ENCODE measurements at regions not wholly inside any gene's neighbourhood (a gene's known extent, or its start where the extent isn't known, plus 50 kb on each side); places are given as distances from the start of the nearest gene placed in this dataset.

DNA sequence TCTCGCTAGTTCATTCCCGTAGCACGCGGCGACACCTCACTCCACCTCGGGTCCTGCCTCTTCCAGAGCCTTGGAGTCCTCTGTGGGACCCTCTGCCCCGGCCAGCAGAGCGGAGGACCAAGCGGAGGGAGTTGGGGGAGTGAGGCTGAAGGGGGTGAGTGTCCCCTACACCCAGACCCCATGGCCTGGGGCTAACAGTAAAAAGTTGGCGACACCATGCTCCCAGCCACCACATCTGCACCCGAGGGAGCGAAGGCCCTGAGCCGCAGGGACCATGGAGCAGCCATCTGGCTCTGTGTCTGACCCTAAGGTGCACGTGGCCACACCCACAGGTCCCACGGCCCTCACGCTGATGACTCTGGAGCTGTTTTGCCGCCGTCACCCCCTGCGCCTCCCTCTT is 293.8 kb downstream of the BRD1 start:
- H3K79me2 ChIP-seq (ENCODE audit: low read length) = peaks cover 19% of the 10 kb centered on the region
- no peak overlapping the region for H3K4me3 ChIP-seq (ENCODE audit: low read length)
- H4K20me1 ChIP-seq (ENCODE audit: insufficient read depth, low read depth, low read length) = no peaks in the 10 kb centered on the region; the same call in 1 of the 2 replicates
- H2AFZ ChIP-seq (ENCODE audit: low read length) = no peak overlapping the region
- peak overlapping the region; percentile 97 for H3K27ac ChIP-seq (ENCODE audit: low read length)
- H3K27me3 ChIP-seq (ENCODE audit: low read length) = no peaks in the 10 kb centered on the region
- no peaks in the 10 kb centered on the region for H3K9me3 ChIP-seq (ENCODE audit: low read length)
- peak overlapping the region; percentile 25 for H3K4me2 ChIP-seq (ENCODE audit: low read depth, low read length, poor library complexity, severe bottlenecking)
- H3K4me1 ChIP-seq (ENCODE audit: low read length) = peaks cover 75% of the 10 kb centered on the region
- no peaks in the 10 kb centered on the region for H3K36me3 ChIP-seq (ENCODE audit: insufficient read depth, low read length)
- DNase-seq = no peak
- H3K9ac ChIP-seq (ENCODE audit: low read length) = peak overlapping the region; percentile 53
- no peaks in the 10 kb centered on the region for H3K9me2 ChIP-seq (replicated peaks; ENCODE audit: insufficient read depth, low read length)

DNA sequence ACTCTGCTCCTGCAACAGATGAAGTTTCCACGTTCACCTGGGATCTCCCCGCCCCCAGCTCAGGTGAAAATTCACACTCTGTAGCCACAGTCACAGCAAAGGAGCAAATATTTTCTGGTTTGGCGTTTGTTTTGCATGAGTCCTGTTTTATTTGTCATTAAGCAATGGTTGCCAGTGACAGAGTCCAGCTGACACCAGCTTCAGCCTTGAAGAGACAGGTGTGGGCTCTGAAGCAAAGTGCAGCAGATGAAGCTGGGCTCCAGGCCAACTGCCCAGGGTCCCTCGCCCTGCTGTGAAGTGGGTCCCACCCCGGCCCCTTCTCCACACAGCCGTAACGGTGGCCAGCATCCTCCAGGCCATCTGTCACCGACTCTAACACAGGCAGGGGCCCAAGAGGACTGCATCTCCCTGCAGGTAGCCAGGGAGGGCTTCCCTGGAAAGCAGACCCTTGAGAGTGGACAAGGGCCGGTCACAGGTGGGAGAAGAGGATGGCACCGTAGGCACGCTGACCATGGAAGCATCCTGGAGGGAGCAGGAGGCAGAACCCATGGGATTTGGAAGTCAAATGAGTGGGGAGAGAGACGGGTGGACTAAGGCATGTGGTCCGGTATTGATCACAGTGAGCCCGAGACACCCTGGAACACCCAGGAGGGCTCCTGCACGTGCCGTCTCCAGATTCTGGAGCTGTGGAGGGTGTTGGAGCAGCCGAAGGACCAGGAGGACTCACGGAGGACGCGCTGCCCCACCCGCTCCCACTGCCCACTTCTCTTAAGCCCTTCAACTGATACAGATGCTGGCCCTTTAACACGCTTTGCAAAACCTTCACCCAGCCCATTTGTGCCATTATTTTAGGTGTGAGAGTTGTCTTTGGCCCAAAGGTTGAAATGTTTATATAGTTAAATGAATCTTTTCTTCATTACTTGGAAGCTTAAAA is 294.5 kb downstream of the BRD1 start:
- peak overlapping the region; percentile 97 for H3K27ac ChIP-seq (ENCODE audit: low read length)
- peak overlapping the region; percentile 34; the same call in 1 of the 2 replicates for H3K9ac ChIP-seq (ENCODE audit: low read length)
- H3K9me3 ChIP-seq (ENCODE audit: low read length) = no peaks in the 10 kb centered on the region
- H3K79me2 ChIP-seq (ENCODE audit: low read length) = peaks cover 14% of the 10 kb centered on the region
- H4K20me1 ChIP-seq (ENCODE audit: insufficient read depth, low read depth, low read length) = no peaks in the 10 kb centered on the region; the same call in 1 of the 2 replicates
- no peak overlapping the region for H3K4me3 ChIP-seq (ENCODE audit: low read length)
- no peaks in the 10 kb centered on the region for H3K9me2 ChIP-seq (replicated peaks; ENCODE audit: insufficient read depth, low read length)
- peaks cover 73% of the 10 kb centered on the region for H3K4me1 ChIP-seq (ENCODE audit: low read length)
- H3K4me2 ChIP-seq (ENCODE audit: low read depth, low read length, poor library complexity, severe bottlenecking) = peak overlapping the region; percentile 13
- no peaks in the 10 kb centered on the region for H3K27me3 ChIP-seq (ENCODE audit: low read length)
- H2AFZ ChIP-seq (ENCODE audit: low read length) = no peak overlapping the region
- no peaks in the 10 kb centered on the region for H3K36me3 ChIP-seq (ENCODE audit: insufficient read depth, low read length)
- DNase-seq = no peak

DNA sequence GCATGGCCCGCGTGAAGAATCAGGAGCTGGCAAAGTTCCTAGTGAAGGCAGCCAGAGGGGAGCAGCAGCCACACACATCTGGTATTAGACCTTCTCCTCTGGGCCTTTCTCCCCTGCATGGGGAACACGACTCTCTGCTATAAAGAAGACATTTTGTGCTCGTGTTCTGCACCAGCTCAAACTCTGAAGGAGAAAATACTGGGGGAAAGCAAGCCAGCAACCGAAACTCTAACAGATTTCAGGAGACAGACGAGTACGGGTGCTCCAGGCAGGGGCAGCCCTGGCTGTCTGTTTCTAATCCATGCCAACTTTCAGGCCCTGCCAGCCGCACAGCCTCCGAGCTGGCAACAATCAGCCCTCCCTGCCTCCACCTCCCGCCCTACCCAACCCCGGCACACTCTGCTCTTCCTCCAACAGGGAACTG is 296.3 kb downstream of the BRD1 start:
- H3K27me3 ChIP-seq (ENCODE audit: low read length) = no peaks in the 10 kb centered on the region
- H2AFZ ChIP-seq (ENCODE audit: low read length) = no peak overlapping the region
- peaks cover 74% of the 10 kb centered on the region for H3K4me1 ChIP-seq (ENCODE audit: low read length)
- no peaks in the 10 kb centered on the region; the same call in 1 of the 2 replicates for H4K20me1 ChIP-seq (ENCODE audit: insufficient read depth, low read depth, low read length)
- DNase-seq = no peak
- H3K9me3 ChIP-seq (ENCODE audit: low read length) = no peaks in the 10 kb centered on the region
- H3K27ac ChIP-seq (ENCODE audit: low read length) = peak overlapping the region; percentile 97; the same call in 1 of the 2 replicates
- H3K4me3 ChIP-seq (ENCODE audit: low read length) = no peak overlapping the region
- no peak overlapping the region for H3K4me2 ChIP-seq (ENCODE audit: low read depth, low read length, poor library complexity, severe bottlenecking)
- H3K36me3 ChIP-seq (ENCODE audit: insufficient read depth, low read length) = no peaks in the 10 kb centered on the region
- no peak overlapping the region for H3K9ac ChIP-seq (ENCODE audit: low read length)
- H3K9me2 ChIP-seq (replicated peaks; ENCODE audit: insufficient read depth, low read length) = no peaks in the 10 kb centered on the region
- H3K79me2 ChIP-seq (ENCODE audit: low read length) = peaks cover 10% of the 10 kb centered on the region

DNA sequence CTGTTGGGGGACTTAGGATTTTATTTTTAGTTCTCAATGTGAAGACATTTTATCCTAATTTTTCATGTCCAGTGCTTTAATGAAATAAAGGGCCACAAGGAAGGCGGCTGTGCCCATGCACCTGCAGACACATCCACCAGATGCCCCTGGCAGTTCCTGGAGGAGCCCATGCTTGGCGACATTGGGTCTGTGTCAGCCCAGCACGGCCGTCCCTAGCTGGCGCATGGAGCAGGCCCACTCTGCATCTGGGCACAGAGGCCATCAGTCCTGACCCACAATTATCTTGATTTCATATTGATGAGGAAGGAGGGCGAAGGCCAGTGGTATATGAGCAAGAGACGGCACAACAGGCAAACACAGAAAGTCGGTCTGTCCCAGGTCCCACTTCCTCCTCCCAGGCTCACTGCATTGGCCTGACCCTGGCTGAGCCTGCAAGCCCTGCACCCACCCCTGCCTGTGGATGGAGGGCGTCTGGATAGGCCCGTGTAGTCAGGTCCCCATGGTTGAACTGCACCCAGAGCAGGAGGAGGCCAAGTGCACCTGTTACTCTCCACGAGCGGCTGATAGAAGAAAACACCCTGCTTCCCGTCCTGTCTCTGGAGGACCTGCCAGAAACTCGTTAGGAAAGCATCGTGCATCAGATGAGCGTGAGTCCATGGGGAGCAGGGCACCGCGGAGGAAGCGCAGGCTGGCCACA is 296.9 kb downstream of the BRD1 start:
- no peak overlapping the region for H3K4me3 ChIP-seq (ENCODE audit: low read length)
- H4K20me1 ChIP-seq (ENCODE audit: insufficient read depth, low read depth, low read length) = no peaks in the 10 kb centered on the region; the same call in 1 of the 2 replicates
- no peak overlapping the region for H3K4me2 ChIP-seq (ENCODE audit: low read depth, low read length, poor library complexity, severe bottlenecking)
- H3K79me2 ChIP-seq (ENCODE audit: low read length) = peaks cover 13% of the 10 kb centered on the region
- no peaks in the 10 kb centered on the region for H3K36me3 ChIP-seq (ENCODE audit: insufficient read depth, low read length)
- H3K4me1 ChIP-seq (ENCODE audit: low read length) = peaks cover 74% of the 10 kb centered on the region
- H3K9me3 ChIP-seq (ENCODE audit: low read length) = no peaks in the 10 kb centered on the region
- H3K27me3 ChIP-seq (ENCODE audit: low read length) = no peaks in the 10 kb centered on the region
- H2AFZ ChIP-seq (ENCODE audit: low read length) = no peak overlapping the region
- H3K9me2 ChIP-seq (replicated peaks; ENCODE audit: insufficient read depth, low read length) = no peaks in the 10 kb centered on the region
- no peak overlapping the region for H3K9ac ChIP-seq (ENCODE audit: low read length)
- DNase-seq = no peak
- H3K27ac ChIP-seq (ENCODE audit: low read length) = peak overlapping the region; percentile 68

DNA sequence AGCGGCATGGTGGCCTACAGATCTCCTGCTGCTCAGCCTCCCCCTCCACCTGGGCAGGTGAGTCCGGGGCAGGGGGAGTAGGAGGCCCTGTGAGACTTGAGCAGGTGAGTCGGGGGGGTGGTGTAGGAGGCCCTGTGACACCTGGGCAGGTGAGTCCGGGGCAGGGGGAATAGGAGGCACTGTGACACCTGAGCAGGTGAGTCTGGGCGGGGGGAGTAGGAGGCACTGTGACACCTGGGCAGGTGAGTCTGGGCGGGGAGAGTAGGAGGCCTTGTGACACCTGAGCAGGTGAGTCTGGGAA is 299.3 kb downstream of the BRD1 start:
- H4K20me1 ChIP-seq (ENCODE audit: insufficient read depth, low read depth, low read length) = no peaks in the 10 kb centered on the region; the same call in 1 of the 2 replicates

GRCh38 chr22:49527611-49528419 is 299.9 kb downstream of the BRD1 start:
- Histone ChIP-seq H3K4me1 (ENCODE audit: low read length) (peaks cover 74% of the 10 kb centered on the region), H3K27me3 (ENCODE audit: low read length) (no peaks in the 10 kb centered on the region), H3K9ac (ENCODE audit: low read length) (0 out of 2 replicates have a peak overlapping the region, but pooled peaks have one; percentile 19), H2AFZ (ENCODE audit: low read length) (no peak overlapping the region), H3K9me3 (ENCODE audit: low read length) (no peaks in the 10 kb centered on the region), H3K4me2 (ENCODE audit: low read depth, low read length, poor library complexity, severe bottlenecking) (peak overlapping the region; percentile 57), H3K9me2 (replicated peaks; ENCODE audit: insufficient read depth, low read length) (no peaks in the 10 kb centered on the region), H3K4me3 (ENCODE audit: low read length) (no peak overlapping the region), H3K79me2 (ENCODE audit: low read length) (peaks cover 15% of the 10 kb centered on the region), H3K27ac (ENCODE audit: low read length) (peak overlapping the region; percentile 89), H4K20me1 (ENCODE audit: insufficient read depth, low read depth, low read length) (no peaks in the 10 kb centered on the region; the same call in 1 of the 2 replicates), H3K36me3 (ENCODE audit: insufficient read depth, low read length) (no peaks in the 10 kb centered on the region)
- no peak for DNase-seq

More for the DNA sequence above, 299.3 kb downstream of the BRD1 start:
- no peaks in the 10 kb centered on the region for H3K9me2 ChIP-seq (replicated peaks; ENCODE audit: insufficient read depth, low read length)
- H3K9me3 ChIP-seq (ENCODE audit: low read length) = no peaks in the 10 kb centered on the region
- peaks cover 74% of the 10 kb centered on the region for H3K4me1 ChIP-seq (ENCODE audit: low read length)
- no peak for DNase-seq
- H3K27ac ChIP-seq (ENCODE audit: low read length) = peak overlapping the region; percentile 89; the same call in 1 of the 2 replicates
- H3K79me2 ChIP-seq (ENCODE audit: low read length) = peaks cover 15% of the 10 kb centered on the region
- no peak overlapping the region for H3K4me3 ChIP-seq (ENCODE audit: low read length)
- no peaks in the 10 kb centered on the region for H3K36me3 ChIP-seq (ENCODE audit: insufficient read depth, low read length)
- no peak overlapping the region for H3K4me2 ChIP-seq (ENCODE audit: low read depth, low read length, poor library complexity, severe bottlenecking)
- no peak overlapping the region for H3K9ac ChIP-seq (ENCODE audit: low read length)
- H2AFZ ChIP-seq (ENCODE audit: low read length) = no peak overlapping the region
- H3K27me3 ChIP-seq (ENCODE audit: low read length) = no peaks in the 10 kb centered on the region

DNA sequence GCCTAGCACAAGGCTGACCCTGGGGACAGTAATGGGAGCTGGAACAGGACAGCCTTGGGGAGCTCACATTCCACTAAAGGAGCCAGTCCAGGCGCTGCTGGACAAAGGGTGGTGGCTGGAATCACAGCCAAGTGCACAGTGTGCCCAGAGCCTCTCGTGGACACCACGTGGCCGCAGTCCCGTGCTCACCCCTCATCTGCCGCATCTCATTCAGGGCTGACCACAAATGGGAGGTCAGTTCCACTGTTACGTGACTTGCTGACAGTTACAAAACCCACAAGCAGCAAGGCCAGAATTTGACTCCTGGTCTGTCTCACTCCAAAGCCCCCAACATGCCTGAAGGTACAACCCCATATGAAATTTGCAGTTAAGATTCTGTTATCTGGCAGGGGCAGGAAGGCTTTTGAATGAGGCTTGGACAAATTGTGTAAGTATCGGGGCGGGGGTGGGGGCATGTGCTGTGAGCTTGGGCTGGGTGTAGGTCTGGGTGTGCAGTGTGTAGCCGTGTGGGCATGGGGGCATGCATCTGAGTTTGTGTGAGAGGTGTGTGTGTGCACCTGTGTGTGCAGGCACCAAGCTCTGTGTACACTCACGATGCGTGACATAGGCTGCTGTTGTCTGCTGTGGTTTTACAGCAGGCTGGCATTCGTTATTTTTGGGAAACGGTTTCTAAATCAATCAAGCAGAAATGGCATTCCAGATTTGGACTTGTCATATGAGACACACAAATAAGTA is 301.7 kb downstream of the BRD1 start:
- Histone ChIP-seq H2AFZ (ENCODE audit: low read length) (no peak overlapping the region), H3K36me3 (ENCODE audit: insufficient read depth, low read length) (no peaks in the 10 kb centered on the region), H3K27me3 (ENCODE audit: low read length) (no peaks in the 10 kb centered on the region), H3K9me2 (replicated peaks; ENCODE audit: insufficient read depth, low read length) (no peaks in the 10 kb centered on the region), H4K20me1 (ENCODE audit: insufficient read depth, low read depth, low read length) (no peaks in the 10 kb centered on the region; the same call in 1 of the 2 replicates), H3K27ac (ENCODE audit: low read length) (peak overlapping the region; percentile 89), H3K4me3 (ENCODE audit: low read length) (peak overlapping the region; percentile 14; the same call in 1 of the 2 replicates), H3K79me2 (ENCODE audit: low read length) (peaks cover 15% of the 10 kb centered on the region), H3K4me1 (ENCODE audit: low read length) (peaks cover 79% of the 10 kb centered on the region), H3K9ac (ENCODE audit: low read length) (peak overlapping the region; percentile 58), H3K4me2 (ENCODE audit: low read depth, low read length, poor library complexity, severe bottlenecking) (peak overlapping the region; percentile 57), H3K9me3 (ENCODE audit: low read length) (no peaks in the 10 kb centered on the region)
- DNase-seq = peak; percentile 80

Measured in Karpas-422 (cell line).